Chondrocyte (in vitro differentiated cells): ENCODE measurements at regions not wholly inside any gene's neighbourhood (a gene's known extent, or its start where the extent isn't known, plus 50 kb on each side); places are given as distances from the start of the nearest gene placed in this dataset.

Source experiments
- DNase-seq: peaks from one replicate; pipeline ENCODE4 v3.0.0; 2021; ENCODE audit warnings: mixed read lengths, low spot score
- H3K27ac Mint-ChIP-seq: one replicate; pipeline ENCODE4 v1.8.0; 2021; ENCODE audit warnings: mild to moderate bottlenecking, moderate library complexity, mixed read lengths; ENCODE audit not compliant: unreplicated experiment
- H3K27me3 Mint-ChIP-seq: 2 replicates; pipeline ENCODE4 v1.8.0; 2021; ENCODE audit warnings: low read depth, mixed read lengths
- H3K36me3 Mint-ChIP-seq: 2 replicates; pipeline ENCODE4 v1.8.0; 2021; ENCODE audit warnings: low read depth, mixed read lengths
- H3K4me1 Mint-ChIP-seq: 2 replicates; pipeline ENCODE4 v1.8.0; 2021; ENCODE audit warnings: low read depth, mild to moderate bottlenecking, mixed read lengths
- H3K4me3 Mint-ChIP-seq: one replicate; pipeline ENCODE4 v1.8.0; 2021; ENCODE audit warnings: mild to moderate bottlenecking, moderate library complexity, mixed read lengths; ENCODE audit not compliant: unreplicated experiment
- H3K9me3 Mint-ChIP-seq: 2 replicates; pipeline ENCODE4 v1.8.0; 2021; ENCODE audit warnings: low read depth, mixed read lengths
- TF ChIP-seq, protein P1 (sequence below): fragments of 200-600 bp; sonication (generic); IDR thresholded peaks from 2 replicates; pipeline ENCODE4 v1.5.0; 2021; ENCODE audit warnings: antibody characterized with exemption, mild to moderate bottlenecking, moderate library complexity

DNA sequence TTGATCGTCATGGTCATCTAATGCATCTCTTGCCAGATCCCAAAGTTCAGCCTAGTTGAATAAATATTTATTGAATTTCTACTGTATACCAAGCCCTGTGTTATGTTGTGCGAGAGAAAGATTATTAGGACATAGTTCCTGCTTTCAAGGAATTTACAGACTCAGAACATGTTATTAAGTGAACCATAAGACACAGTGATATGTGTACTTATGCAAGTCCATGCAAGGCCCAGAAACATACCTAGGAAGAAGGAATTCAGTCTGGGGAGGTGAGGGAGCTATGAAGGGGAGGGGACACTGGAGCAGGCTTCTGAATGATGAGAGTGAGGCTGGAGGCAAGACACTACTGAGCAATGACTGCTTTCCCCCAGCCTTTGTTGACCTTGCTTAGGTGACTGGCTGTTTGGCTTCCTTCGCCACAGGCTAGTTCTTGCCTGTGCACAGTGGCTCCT lies 81.4 kb downstream of the ACAA2 start:
- H3K27ac Mint-ChIP-seq: no peak overlapping the region

DNA sequence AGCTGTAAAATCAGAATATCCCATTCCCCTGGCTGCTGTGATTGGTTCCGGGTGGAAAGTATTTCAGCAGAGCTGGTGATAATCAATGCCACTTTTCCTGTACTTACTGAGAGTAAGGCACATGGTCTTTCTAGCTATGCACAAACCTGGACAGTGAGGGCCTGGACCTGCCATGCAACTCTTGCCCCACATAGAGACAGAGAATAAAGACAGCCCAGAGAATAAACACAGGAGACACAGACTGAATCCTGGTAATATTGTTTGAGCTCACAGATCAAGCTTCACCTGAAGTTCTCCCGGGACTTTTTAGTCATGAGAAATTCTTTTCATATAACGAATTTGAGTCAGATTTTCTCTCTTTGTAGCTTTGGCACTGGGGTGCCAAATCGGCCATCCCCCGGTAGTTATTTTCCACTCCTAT lies 81.9 kb downstream of the ACAA2 start:
- TF ChIP-seq, protein P1, sequence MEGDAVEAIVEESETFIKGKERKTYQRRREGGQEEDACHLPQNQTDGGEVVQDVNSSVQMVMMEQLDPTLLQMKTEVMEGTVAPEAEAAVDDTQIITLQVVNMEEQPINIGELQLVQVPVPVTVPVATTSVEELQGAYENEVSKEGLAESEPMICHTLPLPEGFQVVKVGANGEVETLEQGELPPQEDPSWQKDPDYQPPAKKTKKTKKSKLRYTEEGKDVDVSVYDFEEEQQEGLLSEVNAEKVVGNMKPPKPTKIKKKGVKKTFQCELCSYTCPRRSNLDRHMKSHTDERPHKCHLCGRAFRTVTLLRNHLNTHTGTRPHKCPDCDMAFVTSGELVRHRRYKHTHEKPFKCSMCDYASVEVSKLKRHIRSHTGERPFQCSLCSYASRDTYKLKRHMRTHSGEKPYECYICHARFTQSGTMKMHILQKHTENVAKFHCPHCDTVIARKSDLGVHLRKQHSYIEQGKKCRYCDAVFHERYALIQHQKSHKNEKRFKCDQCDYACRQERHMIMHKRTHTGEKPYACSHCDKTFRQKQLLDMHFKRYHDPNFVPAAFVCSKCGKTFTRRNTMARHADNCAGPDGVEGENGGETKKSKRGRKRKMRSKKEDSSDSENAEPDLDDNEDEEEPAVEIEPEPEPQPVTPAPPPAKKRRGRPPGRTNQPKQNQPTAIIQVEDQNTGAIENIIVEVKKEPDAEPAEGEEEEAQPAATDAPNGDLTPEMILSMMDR: no peak
- Mint-ChIP-seq H3K27ac (no peak overlapping the region), H3K27me3 (no peaks in the 10 kb centered on the region), H3K36me3 (no peaks in the 10 kb centered on the region), H3K9me3 (no peaks in the 10 kb centered on the region), H3K4me1 (peaks cover 21% of the 10 kb centered on the region), H3K4me3 (no peak overlapping the region)
- DNase-seq: no peak

More for the DNA sequence above, 81.4 kb downstream of the ACAA2 start:
- TF ChIP-seq, protein P1: no peak
- no peaks in the 10 kb centered on the region for H3K27me3 Mint-ChIP-seq
- H3K9me3 Mint-ChIP-seq: no peaks in the 10 kb centered on the region
- H3K4me1 Mint-ChIP-seq: peaks cover 17% of the 10 kb centered on the region
- H3K36me3 Mint-ChIP-seq: no peaks in the 10 kb centered on the region
- no peak overlapping the region for H3K4me3 Mint-ChIP-seq
- no peak for DNase-seq

DNA sequence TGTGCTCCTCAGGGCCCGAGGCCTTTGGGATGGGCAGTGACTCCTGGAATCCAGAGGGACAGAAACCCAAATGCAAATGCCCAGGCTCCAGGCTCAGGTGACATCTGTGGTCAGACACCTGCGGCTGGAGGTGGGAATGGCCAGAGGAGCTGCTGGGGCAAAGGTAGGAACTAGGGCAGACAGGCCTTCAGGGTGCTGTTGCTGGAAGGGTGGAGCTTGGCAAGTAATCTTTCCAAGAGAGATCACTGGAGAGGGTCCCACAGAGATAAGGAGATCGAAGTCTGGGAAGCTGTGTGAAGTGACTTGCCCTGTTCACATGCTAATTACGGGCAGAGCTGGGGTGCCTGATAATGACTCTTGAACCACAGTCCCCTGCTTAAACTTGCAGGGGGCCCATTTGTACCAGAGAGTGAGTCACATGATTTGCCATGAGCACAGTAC lies 82.4 kb downstream of the ACAA2 start:
- Mint-ChIP-seq H3K4me3 (no peak overlapping the region), H3K36me3 (no peaks in the 10 kb centered on the region), H3K4me1 (peaks cover 25% of the 10 kb centered on the region), H3K9me3 (no peaks in the 10 kb centered on the region), H3K27ac (no peak overlapping the region), H3K27me3 (no peaks in the 10 kb centered on the region)
- TF ChIP-seq, protein P1: no peak
- DNase-seq: no peak

DNA sequence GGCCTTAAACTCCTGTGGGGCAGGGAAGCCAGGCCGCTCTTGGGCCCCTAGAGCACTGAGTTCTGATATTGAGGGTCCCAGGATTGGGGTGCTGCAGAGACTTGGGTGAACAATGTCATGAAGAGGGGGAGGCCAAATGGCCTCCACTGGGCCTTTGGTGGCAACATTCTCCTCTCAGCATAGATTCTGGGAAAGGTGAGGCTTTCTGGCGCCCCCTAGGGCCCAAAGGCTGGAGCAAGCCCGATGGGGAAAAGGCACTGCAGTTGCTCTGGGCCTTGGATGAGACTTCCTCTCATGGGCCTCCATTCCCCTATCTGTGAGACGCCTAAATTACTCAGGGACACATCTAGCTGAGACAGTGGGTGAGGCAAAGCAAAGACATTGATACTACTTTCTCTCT lies 84.8 kb downstream of the ACAA2 start:
- TF ChIP-seq, protein P1: peak; percentile 72
- no peaks in the 10 kb centered on the region for H3K9me3 Mint-ChIP-seq
- no peaks in the 10 kb centered on the region for H3K27me3 Mint-ChIP-seq
- no peak overlapping the region for H3K27ac Mint-ChIP-seq
- H3K4me1 Mint-ChIP-seq: peaks cover 33% of the 10 kb centered on the region
- no peak for DNase-seq
- no peaks in the 10 kb centered on the region for H3K36me3 Mint-ChIP-seq
- H3K4me3 Mint-ChIP-seq: no peak overlapping the region

DNA sequence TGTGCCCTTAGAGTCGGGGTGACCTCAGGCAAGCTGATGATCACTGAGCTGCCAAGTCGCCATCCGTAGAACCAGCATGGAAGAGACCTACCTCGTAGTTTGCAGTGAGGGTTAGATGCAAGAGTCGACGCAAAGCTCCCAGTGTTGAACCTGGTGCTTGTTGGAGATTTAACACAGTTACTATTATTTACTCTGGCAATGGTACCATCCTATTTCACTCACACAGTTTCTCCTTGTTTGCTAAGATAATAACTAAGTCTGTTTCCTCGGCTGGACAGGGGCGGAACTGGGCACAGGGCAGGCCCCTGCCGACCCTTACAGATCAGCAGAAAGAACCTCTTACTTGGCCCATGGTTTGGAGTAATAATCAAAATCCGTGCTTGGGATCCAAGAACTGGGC lies 85.5 kb downstream of the ACAA2 start:
- no peak for DNase-seq
- H3K4me3 Mint-ChIP-seq: no peak overlapping the region
- H3K27ac Mint-ChIP-seq: peak overlapping the region; percentile 27
- no peaks in the 10 kb centered on the region for H3K9me3 Mint-ChIP-seq
- no peaks in the 10 kb centered on the region for H3K36me3 Mint-ChIP-seq
- TF ChIP-seq, protein P1: no peak
- H3K27me3 Mint-ChIP-seq: no peaks in the 10 kb centered on the region
- H3K4me1 Mint-ChIP-seq: peaks cover 31% of the 10 kb centered on the region
